IPS DF 6.9 (cell line): ENCODE measurements at regions not wholly inside any gene's neighbourhood (a gene's known extent, or its start where the extent isn't known, plus 50 kb on each side); places are given as distances from the start of the nearest gene placed in this dataset.

Experiments used
- DNase-seq: peaks from one replicate; pipeline ENCODE4 v3.0.0-alpha.2; 2013; ENCODE audit warnings: low read depth, low spot score
- H3K27ac ChIP-seq: one replicate; pipeline ENCODE4 v1.5.1; 2013; ENCODE audit warnings: low read length, control low read depth
- H3K27me3 ChIP-seq: 2 replicates; pipeline ENCODE4 v1.6.1; 2013; ENCODE audit warnings: mild to moderate bottlenecking, low read length; ENCODE audit not compliant: control insufficient read depth, insufficient read depth
- H3K36me3 ChIP-seq: 2 replicates; pipeline ENCODE4 v1.6.1; 2013; ENCODE audit warnings: low read length; ENCODE audit not compliant: control insufficient read depth, insufficient read depth
- H3K4me1 ChIP-seq: 2 replicates; pipeline ENCODE4 v1.6.1; 2013; ENCODE audit warnings: low read length; ENCODE audit not compliant: control insufficient read depth, insufficient read depth
- H3K4me3 ChIP-seq: 2 replicates; pipeline ENCODE4 v1.5.1; 2013; ENCODE audit warnings: mild to moderate bottlenecking, low read length
- H3K9me3 ChIP-seq: 2 replicates; pipeline ENCODE4 v1.6.1; 2013; ENCODE audit warnings: low read length, inconsistent platforms; ENCODE audit not compliant: control insufficient read depth, insufficient read depth
- WGBS: extraction: QIAGEN DNeasy Blood & Tissue Kit; methylation state at CpG from one replicate; pipeline ENCODE4 v1.1.7; 2013; ENCODE audit warnings: mixed read lengths, missing lambda C conversion rate; ENCODE audit not compliant: insufficient read length, insufficient coverage; 5-methylcytosine and 5-hydroxymethylcytosine counted together

DNA sequence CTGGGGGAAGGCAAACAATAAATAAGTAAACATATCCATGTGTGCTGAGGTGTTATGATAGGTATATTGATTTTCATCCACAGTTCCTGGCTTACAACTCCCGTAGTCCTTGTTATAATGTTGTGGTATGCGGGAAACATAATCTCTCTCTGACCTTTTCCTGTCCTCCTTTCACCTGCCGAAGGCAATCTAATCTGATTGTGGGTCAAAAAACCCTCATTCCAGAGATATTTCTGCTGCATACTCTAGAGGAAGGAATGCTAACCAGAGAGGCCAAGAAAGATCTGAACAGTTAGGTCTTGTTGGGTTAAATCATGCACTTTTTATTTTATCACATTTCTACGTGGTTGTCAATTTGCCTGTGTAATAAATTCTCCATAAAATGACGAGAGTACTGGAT lies 383.6 kb upstream of the SEMA6D start:
- H3K27ac ChIP-seq, result no peak overlapping the region
- H3K27me3 ChIP-seq, result no peaks in the 10 kb centered on the region
- no peaks in the 10 kb centered on the region for H3K36me3 ChIP-seq
- DNase-seq, result no peak
- no CpG with 5 or more reads among the region's 5 CpGs for WGBS
- no peaks in the 10 kb centered on the region for H3K4me1 ChIP-seq
- no peak overlapping the region for H3K4me3 ChIP-seq
- H3K9me3 ChIP-seq, result no peaks in the 10 kb centered on the region

DNA sequence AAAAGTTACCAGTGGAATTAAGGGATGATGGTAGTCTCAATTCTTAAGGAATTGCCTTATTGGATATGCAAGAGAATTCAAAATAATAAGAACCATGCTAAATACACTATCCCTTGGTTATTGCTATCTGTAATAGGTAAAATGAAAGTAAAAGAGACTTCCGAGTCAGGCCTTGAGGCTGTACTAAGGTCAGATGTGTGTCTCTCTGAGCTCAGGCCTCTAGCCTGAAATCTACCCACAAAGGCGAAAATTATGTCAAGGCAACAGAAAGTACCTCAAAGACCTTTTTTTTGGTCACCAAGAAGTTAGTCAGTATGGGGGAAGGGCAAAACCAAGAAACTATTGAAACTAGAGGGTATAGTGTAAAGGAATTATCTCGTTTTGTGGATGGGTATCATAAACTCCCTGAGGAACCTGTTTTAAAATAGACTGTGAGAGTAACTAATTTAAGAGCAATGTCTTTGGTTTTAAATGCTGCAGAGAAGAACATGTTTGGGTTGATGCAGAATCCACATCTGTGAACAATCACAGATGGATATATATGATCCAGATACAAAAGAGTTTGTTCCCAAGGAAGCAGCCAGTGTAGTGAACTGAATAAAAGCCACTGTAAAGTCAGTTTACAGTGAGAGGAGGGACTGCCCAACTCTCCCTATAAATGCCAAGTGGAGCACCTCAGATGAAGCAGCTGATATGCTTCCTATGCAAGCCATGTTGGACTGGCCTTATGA lies 382.3 kb upstream of the SEMA6D start:
- DNase-seq, result no peak
- no peaks in the 10 kb centered on the region for H3K27me3 ChIP-seq
- no peaks in the 10 kb centered on the region for H3K4me1 ChIP-seq
- no peaks in the 10 kb centered on the region for H3K36me3 ChIP-seq
- no peak overlapping the region for H3K27ac ChIP-seq
- WGBS, result no CpG with 5 or more reads among the region's 3 CpGs
- no peak overlapping the region for H3K4me3 ChIP-seq
- H3K9me3 ChIP-seq, result no peaks in the 10 kb centered on the region

DNA sequence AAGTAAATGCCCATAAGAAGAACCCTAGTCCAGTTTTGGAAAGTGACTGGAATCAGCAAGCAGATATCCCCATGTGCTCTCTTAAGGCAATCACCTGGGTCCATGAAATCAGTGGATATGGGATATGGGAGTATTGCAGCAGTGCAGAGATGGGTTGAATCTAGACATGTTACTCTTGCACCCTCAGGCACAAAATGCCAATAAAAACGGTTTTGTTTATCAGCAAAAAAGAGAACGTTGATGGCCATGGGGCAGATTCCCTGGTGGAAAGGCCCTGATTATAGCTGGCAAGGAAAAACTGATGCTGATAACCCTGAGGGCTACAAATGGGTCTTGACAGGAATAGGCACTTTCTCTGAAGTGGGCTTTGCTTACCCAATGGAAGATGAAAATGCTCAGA lies 380.2 kb upstream of the SEMA6D start:
- no peaks in the 10 kb centered on the region for H3K9me3 ChIP-seq
- DNase-seq, result no peak
- no peaks in the 10 kb centered on the region for H3K4me1 ChIP-seq
- WGBS, result no CpG with 5 or more reads among the region's 2 CpGs
- H3K27ac ChIP-seq, result no peak overlapping the region
- no peak overlapping the region for H3K4me3 ChIP-seq
- H3K36me3 ChIP-seq, result no peaks in the 10 kb centered on the region
- H3K27me3 ChIP-seq, result no peaks in the 10 kb centered on the region

DNA sequence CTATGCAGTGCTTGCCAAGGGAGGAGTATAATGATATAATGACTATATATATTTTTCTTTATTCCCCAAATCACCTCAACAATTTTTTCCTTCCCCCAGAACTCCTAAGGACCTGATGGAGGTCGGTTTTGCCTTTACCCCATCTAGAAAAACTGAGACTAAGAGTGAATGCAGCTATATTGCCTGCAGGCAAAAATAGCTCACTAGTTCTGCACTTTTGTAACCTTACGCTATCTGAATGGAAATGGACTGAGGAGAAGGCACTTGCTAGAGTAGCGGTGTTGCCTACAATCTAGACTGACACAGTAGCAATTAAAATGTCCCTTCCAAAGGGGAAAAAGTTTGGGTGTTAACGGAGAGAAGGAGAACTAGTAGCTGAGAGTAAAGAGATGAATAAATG lies 379.5 kb upstream of the SEMA6D start:
- Histone ChIP-seq H3K4me3 (no peak overlapping the region), H3K9me3 (no peaks in the 10 kb centered on the region), H3K27ac (no peak overlapping the region), H3K27me3 (no peaks in the 10 kb centered on the region), H3K36me3 (no peaks in the 10 kb centered on the region), H3K4me1 (no peaks in the 10 kb centered on the region)
- no CpG with 5 or more reads among the region's 4 CpGs for WGBS
- no peak for DNase-seq

DNA sequence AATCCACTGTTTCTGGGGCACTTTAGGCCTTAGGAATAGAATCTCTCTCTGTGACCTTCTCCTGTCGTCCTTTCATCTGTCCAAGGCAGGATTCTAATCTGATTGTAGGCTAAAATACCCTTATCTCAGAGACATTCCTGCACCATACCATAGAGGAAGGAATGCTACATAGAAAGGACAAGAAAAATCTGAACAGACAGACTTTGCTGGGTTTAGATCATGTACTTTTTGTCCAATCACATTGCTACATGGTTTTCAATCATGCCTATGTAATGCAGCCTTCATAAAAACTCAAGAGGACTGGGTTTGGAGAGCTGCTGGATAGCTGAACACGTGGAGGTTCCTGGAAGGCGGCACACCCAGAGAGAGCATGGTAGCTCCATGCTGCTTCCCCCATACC lies 378.5 kb upstream of the SEMA6D start:
- whole genome bisulfite sequencing, result no CpG with 5 or more reads among the region's 3 CpGs
- H3K27me3 ChIP-seq, result no peaks in the 10 kb centered on the region
- no peaks in the 10 kb centered on the region for H3K36me3 ChIP-seq
- no peak overlapping the region for H3K27ac ChIP-seq
- no peak for DNase-seq
- H3K9me3 ChIP-seq, result no peaks in the 10 kb centered on the region
- no peak overlapping the region for H3K4me3 ChIP-seq
- no peaks in the 10 kb centered on the region for H3K4me1 ChIP-seq

DNA sequence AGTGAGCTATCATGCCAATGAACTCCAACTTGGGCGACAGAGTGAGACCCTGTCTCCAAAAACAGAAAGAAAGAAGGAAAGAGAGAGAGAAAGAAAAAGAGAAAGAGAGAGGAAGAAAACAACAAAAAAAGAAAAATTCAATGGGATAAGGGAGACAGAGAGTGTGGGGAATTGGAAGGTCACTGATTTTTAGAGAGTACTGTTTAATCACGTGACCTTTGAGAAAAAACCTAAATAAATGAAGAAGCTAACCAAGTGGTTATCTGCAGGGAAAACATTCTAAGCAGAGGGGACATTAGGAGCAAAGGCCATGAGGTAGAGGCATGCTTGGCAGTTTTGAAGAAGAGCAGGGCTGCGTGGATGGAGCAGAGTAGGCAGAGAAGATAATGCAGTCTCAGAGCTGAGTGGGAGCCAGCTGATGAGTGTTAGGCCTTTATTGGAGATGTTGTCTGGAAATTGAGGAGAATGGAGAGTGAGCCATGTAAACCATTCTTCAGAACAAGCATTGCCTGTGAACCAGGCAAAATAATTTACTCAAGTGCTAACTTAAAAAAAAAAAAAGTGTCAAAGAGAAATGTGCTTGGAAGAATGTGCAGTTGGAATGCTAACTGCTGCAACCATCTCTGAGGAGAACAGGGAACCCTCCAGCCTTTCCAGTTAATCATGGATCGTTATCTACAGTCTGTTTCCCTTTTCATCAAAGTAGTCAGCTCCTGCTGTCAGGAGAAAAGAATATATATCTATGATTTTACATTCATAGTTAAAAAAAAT lies 377.3 kb upstream of the SEMA6D start:
- WGBS, result no CpG with 5 or more reads among the region's 4 CpGs
- H3K27me3 ChIP-seq, result no peaks in the 10 kb centered on the region
- H3K27ac ChIP-seq, result no peak overlapping the region
- H3K9me3 ChIP-seq, result no peaks in the 10 kb centered on the region
- no peak for DNase-seq
- H3K36me3 ChIP-seq, result no peaks in the 10 kb centered on the region
- H3K4me3 ChIP-seq, result no peak overlapping the region
- no peaks in the 10 kb centered on the region for H3K4me1 ChIP-seq

DNA sequence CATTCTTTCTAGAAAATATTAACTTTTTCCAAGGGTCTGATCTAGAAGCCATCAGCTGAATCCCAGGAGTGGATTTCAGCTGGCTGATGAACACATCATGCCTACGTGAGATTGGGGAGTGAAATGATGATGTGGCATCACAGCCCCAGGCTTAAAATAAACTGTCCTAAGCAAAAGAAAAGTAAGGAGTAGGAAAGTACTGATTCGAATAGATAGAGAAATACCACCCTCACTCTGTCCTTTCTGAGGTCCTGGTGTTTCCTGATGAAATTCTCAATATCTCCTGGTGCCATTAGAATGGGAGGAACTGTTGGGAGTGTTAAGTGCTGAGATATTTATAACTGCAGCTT lies 376.8 kb upstream of the SEMA6D start:
- no peak for DNase-seq
- H3K4me1 ChIP-seq, result no peaks in the 10 kb centered on the region
- WGBS, result no CpG with 5 or more reads among the region's 2 CpGs
- no peak overlapping the region for H3K4me3 ChIP-seq
- no peaks in the 10 kb centered on the region for H3K9me3 ChIP-seq
- H3K27me3 ChIP-seq, result no peaks in the 10 kb centered on the region
- H3K36me3 ChIP-seq, result no peaks in the 10 kb centered on the region
- no peak overlapping the region for H3K27ac ChIP-seq

DNA sequence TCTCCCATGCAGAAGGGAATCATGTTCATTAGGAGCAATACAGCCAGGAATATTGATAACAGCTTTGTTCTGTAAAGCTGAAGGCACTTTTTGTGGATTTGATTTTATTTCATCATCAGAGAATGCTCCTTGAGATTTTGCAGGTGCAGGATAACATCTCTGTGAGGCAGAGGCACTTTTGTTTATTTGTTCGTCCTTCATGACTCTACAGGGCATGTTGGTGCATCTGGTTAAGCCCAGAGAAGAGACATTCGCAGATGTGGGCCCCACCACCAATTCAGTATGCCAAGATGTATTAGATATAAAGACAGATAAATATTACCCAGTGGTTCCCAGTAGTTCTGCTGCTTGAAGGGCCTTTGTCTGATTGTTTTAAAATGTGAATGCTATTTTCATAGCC lies 368.1 kb upstream of the SEMA6D start:
- Histone ChIP-seq H3K36me3 (no peaks in the 10 kb centered on the region), H3K4me3 (no peak overlapping the region), H3K27me3 (no peaks in the 10 kb centered on the region), H3K9me3 (no peaks in the 10 kb centered on the region), H3K4me1 (no peaks in the 10 kb centered on the region), H3K27ac (no peak overlapping the region)
- DNase-seq, result no peak
- no CpG with 5 or more reads among the region's 2 CpGs for WGBS

DNA sequence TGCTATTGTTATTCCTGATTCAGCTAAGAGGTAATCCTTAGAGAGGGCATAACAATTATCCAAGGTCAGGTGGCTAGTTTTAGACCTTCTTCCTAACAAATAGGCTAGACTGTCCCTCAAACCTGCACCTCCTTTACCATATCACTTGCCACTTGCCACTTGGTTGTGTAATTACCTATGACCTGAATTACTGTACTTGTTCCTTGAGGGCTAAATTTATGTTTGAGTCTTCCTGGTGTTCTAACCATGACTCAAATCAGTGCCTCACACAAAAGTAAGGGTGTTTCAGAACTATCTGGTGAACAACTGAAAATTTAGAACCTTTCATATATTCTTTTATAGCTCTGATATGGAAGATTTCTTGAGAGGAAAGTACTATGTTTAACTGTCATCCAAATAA lies 365.8 kb upstream of the SEMA6D start:
- H3K4me3 ChIP-seq, result no peak overlapping the region
- no peaks in the 10 kb centered on the region for H3K4me1 ChIP-seq
- H3K36me3 ChIP-seq, result no peaks in the 10 kb centered on the region
- H3K9me3 ChIP-seq, result no peaks in the 10 kb centered on the region
- DNase-seq, result no peak
- no peaks in the 10 kb centered on the region for H3K27me3 ChIP-seq
- H3K27ac ChIP-seq, result no peak overlapping the region

DNA sequence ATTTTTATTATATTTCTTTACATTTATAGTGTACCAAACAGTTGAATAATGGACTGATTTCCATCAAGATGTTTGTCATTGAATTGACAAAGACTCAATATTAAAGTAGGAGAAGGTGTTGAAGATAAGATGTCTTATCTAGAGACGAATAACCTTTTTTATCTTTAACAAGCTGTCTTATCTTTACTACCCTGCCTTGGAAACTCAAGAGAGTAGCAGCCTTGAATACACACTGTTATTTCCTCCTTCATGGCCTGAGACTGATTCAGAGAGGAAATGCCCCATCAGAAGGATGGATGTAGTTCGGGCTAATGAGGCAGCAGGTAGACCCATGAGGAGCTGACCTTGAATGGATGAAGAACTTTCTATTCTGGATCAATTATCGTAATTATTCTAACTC lies 365.1 kb upstream of the SEMA6D start:
- WGBS, result no CpG with 5 or more reads among the region's 3 CpGs
- no peaks in the 10 kb centered on the region for H3K36me3 ChIP-seq
- DNase-seq, result no peak

DNA sequence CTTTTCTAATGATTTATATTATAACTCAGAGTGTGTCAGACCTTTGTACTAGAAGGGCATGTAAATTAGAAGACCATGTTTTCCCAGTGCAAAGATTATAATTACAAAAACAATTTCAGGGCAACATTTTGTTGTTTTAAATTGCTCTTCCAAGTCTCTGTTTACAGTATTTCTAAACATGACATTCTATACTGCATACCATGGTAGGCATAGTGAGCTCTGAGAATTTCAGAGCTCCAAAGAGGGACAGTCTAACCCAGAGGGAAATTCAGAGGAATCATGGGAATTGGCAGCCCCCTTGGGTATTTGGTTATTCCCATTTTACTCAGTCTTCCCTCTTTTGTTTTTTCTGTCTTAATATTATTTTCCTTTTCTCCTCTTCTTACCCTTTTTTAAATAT lies 361.5 kb upstream of the SEMA6D start:
- H3K4me1 ChIP-seq, result no peaks in the 10 kb centered on the region
- no peaks in the 10 kb centered on the region for H3K27me3 ChIP-seq

More for the DNA sequence above, 365.1 kb upstream of the SEMA6D start:
- Histone ChIP-seq H3K27ac (no peak overlapping the region), H3K4me1 (no peaks in the 10 kb centered on the region), H3K4me3 (no peak overlapping the region), H3K27me3 (no peaks in the 10 kb centered on the region), H3K9me3 (no peaks in the 10 kb centered on the region)

More for the DNA sequence above, 361.5 kb upstream of the SEMA6D start:
- DNase-seq, result no peak
- no peaks in the 10 kb centered on the region for H3K36me3 ChIP-seq
- no peak overlapping the region for H3K27ac ChIP-seq
- no peak overlapping the region for H3K4me3 ChIP-seq
- no peaks in the 10 kb centered on the region for H3K9me3 ChIP-seq
